Aorta (tissue), 5 donors: ENCODE measurements at regions not wholly inside any gene's neighbourhood (a gene's known extent, or its start where the extent isn't known, plus 50 kb on each side); places are given as distances from the start of the nearest gene placed in this dataset.

ENCODE experiments used
- ATAC-seq: fragments of 200-7000 bp; cut with Tn5 transposase; one replicate; pipeline ENCODE4 v1.9.1; 2022; ENCODE audit warnings: moderate library complexity; ENCODE audit not compliant: low FRiP score
- DNase-seq, 2 donors: peaks; one replicate each; pipeline ENCODE4 v3.0.0-alpha.2; 2020
- H3K27ac ChIP-seq, 2 donors: one replicate each; pipeline ENCODE4 v1.5.1; 2013; ENCODE audit warnings: low read length in 2 of 2, mild to moderate bottlenecking in 2 of 2, moderate library complexity in 2 of 2, control low read depth in 1 of 2, inconsistent platforms in 1 of 2, low read depth in 1 of 2
- H3K27me3 ChIP-seq, 2 donors: one replicate each; pipeline ENCODE4 v1.6.1; 2013; ENCODE audit warnings: control low read depth in 1 of 2, low read length in 1 of 2, mild to moderate bottlenecking in 1 of 2, moderate library complexity in 1 of 2; ENCODE audit not compliant: insufficient read depth in 2 of 2, control insufficient read depth in 1 of 2
- H3K36me3 ChIP-seq, 2 donors: one replicate each; pipeline ENCODE4 v1.6.1; 2013; ENCODE audit warnings: control low read depth in 1 of 2, low read length in 1 of 2, mild to moderate bottlenecking in 1 of 2; ENCODE audit not compliant: insufficient read depth in 2 of 2, control insufficient read depth in 1 of 2
- H3K4me1 ChIP-seq, 2 donors: one replicate each; pipeline ENCODE4 v1.6.1; 2013; ENCODE audit warnings: low read length in 2 of 2, control low read depth in 1 of 2, mild to moderate bottlenecking in 1 of 2, moderate library complexity in 1 of 2; ENCODE audit not compliant: insufficient read depth in 2 of 2, control insufficient read depth in 1 of 2
- H3K4me3 ChIP-seq, 2 donors: one replicate each; pipeline ENCODE4 v1.5.1; 2013; ENCODE audit warnings: low read length in 2 of 2, control low read depth in 1 of 2, mild to moderate bottlenecking in 1 of 2
- H3K9me3 ChIP-seq: one replicate; pipeline ENCODE4 v1.6.1; 2013; ENCODE audit warnings: mild to moderate bottlenecking, low read length; ENCODE audit not compliant: control insufficient read depth
- WGBS, 2 donors: extraction: QIAGEN DNeasy Blood & Tissue Kit; methylation state at CpG; one replicate each; pipeline ENCODE4 v1.1.7; 2013; 5-methylcytosine and 5-hydroxymethylcytosine counted together
- intact Hi-C, 2 donors: fragments of 100-400 bp; cut with DNase I; formaldehyde crosslinking; loops; one replicate each; pipeline versions ENCODE4 v1.14.2 to v1.15.0; 2022
- donor health status: healthy with polysubstance abuse.
- donor health status: Bipolar disorder and iron deficiency.
- donor health status: DM: no; HTN: no; CAD: no.
- donor health status: DM: no; HTN: no; CAD: no.
- donor health status: DM: yes; HTN: yes; CAD: no.

- 22 to 24% methylated on average over 7 of the region's 7 CpGs for WGBS, 2 donors
- DNase-seq, result no peak
- no peak overlapping the region for H3K27ac ChIP-seq
- H3K4me3 ChIP-seq, result no peak overlapping the region
- H3K4me1 ChIP-seq, result no peaks in the 10 kb centered on the region
- H3K27me3 ChIP-seq, result no peaks in the 10 kb centered on the region
- no peak for ATAC-seq
- intact Hi-C loops, result no loop called here
- no peaks in the 10 kb centered on the region for H3K9me3 ChIP-seq
- no peaks in the 10 kb centered on the region for H3K36me3 ChIP-seq
Observed at GRCh38 chr1:229781453-229781852, 155.4 kb downstream of the URB2 start.

- Histone ChIP-seq H3K4me1 (no peaks in the 10 kb centered on the region), H3K27me3 (no peaks in the 10 kb centered on the region), H3K9me3 (peaks cover 2% of the 10 kb centered on the region), H3K36me3 (no peaks in the 10 kb centered on the region), H3K27ac (no peak overlapping the region), H3K4me3 (no peak overlapping the region)
- intact Hi-C loops, result no loop called here
- ATAC-seq, result no peak
- no peak for DNase-seq
- WGBS, 2 donors, result 97 to 98% methylated on average over 1 of the region's 1 CpG
Observed at GRCh38 chr1:229782469-229782868, 156.4 kb downstream of the URB2 start.

GRCh38 chr1:229784834-229785233, 158.8 kb downstream of the URB2 start:
- WGBS, 2 donors, result 94 to 100% methylated on average over 1 of the region's 1 CpG
- H3K27ac ChIP-seq, result no peak overlapping the region

GRCh38 chr1:229786974-229787610, 161.0 kb downstream of the URB2 start:
- Histone ChIP-seq H3K27ac (no peak overlapping the region), H3K27me3 (no peaks in the 10 kb centered on the region), H3K4me1 (no peaks in the 10 kb centered on the region), H3K9me3 (peaks cover 2% of the 10 kb centered on the region), H3K4me3 (no peak overlapping the region), H3K36me3 (no peaks in the 10 kb centered on the region)
- ATAC-seq (no peak), DNase-seq (no peak)
- intact Hi-C loops, result no loop called here
- WGBS, 2 donors, result 88 to 90% methylated on average over 3 of the region's 3 CpGs

More at GRCh38 chr1:229784834-229785233, 158.8 kb downstream of the URB2 start:
- Histone ChIP-seq H3K4me1 (no peaks in the 10 kb centered on the region), H3K36me3 (no peaks in the 10 kb centered on the region), H3K9me3 (peaks cover 2% of the 10 kb centered on the region), H3K27me3 (no peaks in the 10 kb centered on the region), H3K4me3 (no peak overlapping the region)
- ATAC-seq, result no peak
- DNase-seq, result no peak
- intact Hi-C loops, result no loop called here

- H3K36me3 ChIP-seq, result no peaks in the 10 kb centered on the region
- ATAC-seq (no peak), DNase-seq (no peak)
- H3K27ac ChIP-seq, result no peak overlapping the region
- H3K4me3 ChIP-seq, result no peak overlapping the region
- intact Hi-C loops, result no loop called here
- H3K4me1 ChIP-seq, result no peaks in the 10 kb centered on the region
- no peaks in the 10 kb centered on the region for H3K27me3 ChIP-seq
- WGBS, 2 donors, result 90 to 97% methylated on average over 6 of the region's 6 CpGs
- peaks cover 2% of the 10 kb centered on the region for H3K9me3 ChIP-seq
Observed at GRCh38 chr1:229788004-229788403, 162.0 kb downstream of the URB2 start.

GRCh38 chr1:229792012-229792975, 166.2 kb downstream of the URB2 start:
- DNase-seq, result no peak
- no peak for ATAC-seq
- 89 to 91% methylated on average over 6 of the region's 6 CpGs for WGBS, 2 donors
- no peaks in the 10 kb centered on the region for H3K36me3 ChIP-seq
- H3K4me1 ChIP-seq, result no peaks in the 10 kb centered on the region
- H3K9me3 ChIP-seq, result no peaks in the 10 kb centered on the region
- no peak overlapping the region for H3K27ac ChIP-seq
- H3K27me3 ChIP-seq, result no peaks in the 10 kb centered on the region
- intact Hi-C loops, result no loop called here
- no peak overlapping the region for H3K4me3 ChIP-seq

- no peaks in the 10 kb centered on the region for H3K27me3 ChIP-seq
- intact Hi-C loops, result no loop called here
- WGBS, 2 donors, result 87 to 94% methylated on average over 5 of the region's 5 CpGs
- H3K36me3 ChIP-seq, result no peaks in the 10 kb centered on the region
- ATAC-seq (no peak), DNase-seq (no peak)
- H3K9me3 ChIP-seq, result no peaks in the 10 kb centered on the region
- H3K27ac ChIP-seq, result no peak overlapping the region
- H3K4me3 ChIP-seq, result no peak overlapping the region
- no peaks in the 10 kb centered on the region for H3K4me1 ChIP-seq
Observed at GRCh38 chr1:229793488-229793887, 167.4 kb downstream of the URB2 start.

GRCh38 chr1:229798558-229798957, 172.5 kb downstream of the URB2 start:
- no peak for ATAC-seq

More at GRCh38 chr1:229798558-229798957, 172.5 kb downstream of the URB2 start:
- no peaks in the 10 kb centered on the region for H3K27me3 ChIP-seq
- DNase-seq, result no peak
- WGBS, 2 donors, result 97 to 99% methylated on average over 3 of the region's 3 CpGs
- intact Hi-C loops, result no loop called here
- no peak overlapping the region for H3K4me3 ChIP-seq
- H3K27ac ChIP-seq, result no peak overlapping the region
- H3K9me3 ChIP-seq, result no peaks in the 10 kb centered on the region
- H3K36me3 ChIP-seq, result no peaks in the 10 kb centered on the region
- H3K4me1 ChIP-seq, result no peaks in the 10 kb centered on the region
